Mesodermal cell (in vitro differentiated cells): ENCODE measurements at regions not wholly inside any gene's neighbourhood (a gene's known extent, or its start where the extent isn't known, plus 50 kb on each side); places are given as distances from the start of the nearest gene placed in this dataset.
A peak's percentile ranks its signal among the peaks of the same experiment; 100 is the strongest.

Experiments used
- H3K27ac ChIP-seq: 2 replicates; pipeline ENCODE4 v1.7.0; 2013; ENCODE audit warnings: mild to moderate bottlenecking, low read depth, low read length, moderate library complexity; ENCODE audit not compliant: severe bottlenecking
- H3K36me3 ChIP-seq: 2 replicates; pipeline ENCODE4 v1.7.1; 2013; ENCODE audit warnings: mild to moderate bottlenecking, low read length, moderate library complexity; ENCODE audit not compliant: control insufficient read depth, insufficient read depth
- H3K4me1 ChIP-seq: one replicate; pipeline ENCODE4 v1.7.1; 2013; ENCODE audit warnings: mild to moderate bottlenecking, low read length; ENCODE audit not compliant: insufficient read depth, control insufficient read depth, poor library complexity, severe bottlenecking
- H3K4me3 ChIP-seq: 2 replicates; pipeline ENCODE4 v1.7.0; 2013; ENCODE audit warnings: low read length, control low read depth, mild to moderate bottlenecking; ENCODE audit not compliant: insufficient read depth, poor library complexity, severe bottlenecking; ENCODE audit errors: extremely low read depth
- H3K9me3 ChIP-seq: 2 replicates; pipeline ENCODE4 v1.7.1; 2013; ENCODE audit warnings: mild to moderate bottlenecking, low read length, moderate library complexity; ENCODE audit not compliant: control insufficient read depth
- WGBS, 2 experiments: methylation state at CpG; one replicate each; pipeline ENCODE4 v1.1.5; 2013; ENCODE audit warnings: missing lambda C conversion rate in 2 of 2; ENCODE audit not compliant: insufficient coverage in 2 of 2; 5-methylcytosine and 5-hydroxymethylcytosine counted together

DNA sequence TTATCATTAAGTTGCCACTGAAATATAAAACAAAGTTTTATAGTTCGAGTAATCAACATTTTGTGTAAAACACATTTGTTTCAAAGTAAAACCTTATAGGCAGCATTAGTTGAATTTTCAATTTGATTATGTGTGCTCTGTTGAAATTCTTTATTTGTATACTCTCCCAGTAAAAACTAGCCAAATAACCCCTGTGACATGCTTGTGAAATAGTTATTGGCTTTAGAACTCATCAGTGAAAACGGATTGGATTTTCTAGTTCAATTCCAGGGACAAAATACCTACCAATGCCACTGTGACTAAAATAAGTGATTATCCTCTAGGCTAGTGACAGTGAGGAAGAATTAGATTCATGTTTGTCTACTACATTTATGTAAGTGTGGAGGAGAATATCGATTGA, 212.9 kb downstream of the TMEM200A start:
- no peaks in the 10 kb centered on the region for H3K4me1 ChIP-seq
- no peaks in the 10 kb centered on the region for H3K9me3 ChIP-seq
- 100% methylated on average over 1 of the region's 3 CpGs; no CpG with 5 or more reads in 1 of the 2 experiments for WGBS, 2 experiments
- no peaks in the 10 kb centered on the region for H3K36me3 ChIP-seq
- no peak overlapping the region for H3K27ac ChIP-seq
- no peak overlapping the region for H3K4me3 ChIP-seq

- Histone ChIP-seq H3K9me3 (no peaks in the 10 kb centered on the region), H3K36me3 (no peaks in the 10 kb centered on the region), H3K4me3 (no peak overlapping the region), H3K27ac (no peak overlapping the region), H3K4me1 (no peaks in the 10 kb centered on the region)
- WGBS, 2 experiments, result 91 to 94% methylated on average over 8 to 10 of the region's 11 CpGs
Observed at GRCh38 chr6:130583268-130583667, 217.5 kb downstream of the TMEM200A start.

GRCh38 chr6:130585587-130585986, 219.8 kb downstream of the TMEM200A start:
- Histone ChIP-seq H3K27ac (no peak overlapping the region), H3K36me3 (no peaks in the 10 kb centered on the region), H3K4me3 (no peak overlapping the region), H3K4me1 (no peaks in the 10 kb centered on the region), H3K9me3 (no peaks in the 10 kb centered on the region)
- 95 to 100% methylated on average over 2 to 4 of the region's 5 CpGs for whole genome bisulfite sequencing, 2 experiments

DNA sequence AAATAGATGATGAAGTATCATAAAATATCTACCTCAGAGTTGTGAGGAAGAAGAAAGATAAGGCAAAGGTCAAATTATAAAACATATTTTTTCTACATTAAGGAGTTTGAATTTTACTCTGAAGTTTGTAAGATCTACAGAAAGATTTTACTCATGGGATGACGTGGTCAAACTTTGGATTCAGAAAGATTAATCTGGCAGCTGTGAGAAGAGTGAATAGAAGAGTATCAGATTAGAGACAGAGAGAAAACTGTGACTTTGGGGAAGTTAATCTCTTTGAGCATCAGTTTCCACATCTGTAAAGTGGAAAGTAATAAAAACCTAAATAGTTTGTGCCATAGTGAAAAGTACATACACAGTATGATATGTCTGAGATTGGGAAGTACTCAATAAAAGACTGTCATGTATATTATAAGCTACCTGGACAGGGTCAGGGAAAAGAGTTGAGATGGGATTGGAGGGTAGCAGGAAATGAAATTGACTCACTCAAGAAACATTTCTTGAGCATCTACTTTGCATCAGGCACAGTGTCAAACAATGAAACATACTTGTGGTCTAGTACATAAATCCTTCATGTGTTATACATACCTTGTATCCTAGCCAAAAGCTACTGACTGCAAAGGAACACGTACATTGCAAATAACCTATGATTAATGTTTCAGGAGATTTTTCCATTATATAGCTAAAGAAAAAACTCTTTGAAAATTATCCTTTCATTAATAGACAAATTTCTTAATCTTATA, 222.1 kb downstream of the TMEM200A start:
- H3K9me3 ChIP-seq, result peaks cover 5% of the 10 kb centered on the region
- H3K27ac ChIP-seq, result no peak overlapping the region
- H3K36me3 ChIP-seq, result no peaks in the 10 kb centered on the region
- no peak overlapping the region for H3K4me3 ChIP-seq
- H3K4me1 ChIP-seq, result no peaks in the 10 kb centered on the region
- WGBS, 2 experiments, result 78 to 100% methylated on average over 1 of the region's 2 CpGs

DNA sequence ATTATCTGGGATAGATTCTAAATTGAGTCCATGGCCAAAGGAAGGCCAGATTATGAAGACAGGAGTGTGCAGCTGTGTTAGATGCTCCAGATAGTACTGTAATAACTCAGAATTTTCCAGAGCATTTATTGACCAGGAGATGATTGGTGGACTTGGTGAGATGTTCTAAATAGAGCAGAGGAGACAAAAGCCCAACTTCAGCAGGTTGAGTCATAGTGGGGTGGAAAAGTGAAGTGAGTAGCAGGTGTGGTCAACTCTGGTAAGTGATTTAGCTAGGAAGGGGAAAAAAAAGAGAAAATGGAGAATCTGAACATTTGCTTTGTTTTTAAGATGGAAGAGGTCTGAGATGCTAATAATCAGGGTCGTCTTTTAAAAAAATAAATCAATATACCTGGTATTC, 227.4 kb downstream of the TMEM200A start:
- Histone ChIP-seq H3K4me3 (no peak overlapping the region), H3K27ac (no peak overlapping the region), H3K36me3 (no peaks in the 10 kb centered on the region), H3K4me1 (no peaks in the 10 kb centered on the region), H3K9me3 (peaks cover 5% of the 10 kb centered on the region)
- no CpG with 5 or more reads among the region's 1 CpG for WGBS, 2 experiments

DNA sequence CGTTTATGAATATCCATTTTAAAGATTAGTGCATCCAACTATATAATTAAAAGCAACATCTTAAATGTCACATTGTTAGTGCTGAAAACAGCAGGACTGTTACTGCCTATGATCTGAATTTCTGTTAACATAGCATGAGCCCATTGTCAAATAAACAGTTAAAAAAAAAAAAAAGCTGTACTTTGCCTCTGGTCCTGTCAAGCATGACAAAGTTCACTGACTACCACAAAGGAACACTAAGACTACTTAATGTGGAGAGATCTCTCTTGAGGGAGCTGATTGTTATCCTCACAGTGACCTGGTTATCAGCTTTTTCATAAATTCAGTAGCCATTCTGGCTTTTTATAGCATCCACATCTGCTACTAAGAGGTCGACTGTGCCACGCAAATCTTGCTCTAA, 228.1 kb downstream of the TMEM200A start:
- no peaks in the 10 kb centered on the region for H3K36me3 ChIP-seq
- H3K4me1 ChIP-seq, result no peaks in the 10 kb centered on the region
- no peak overlapping the region for H3K27ac ChIP-seq
- WGBS, 2 experiments, result 83% methylated on average over 2 of the region's 3 CpGs; no CpG with 5 or more reads in 1 of the 2 experiments
- no peak overlapping the region for H3K4me3 ChIP-seq
- H3K9me3 ChIP-seq, result peaks cover 5% of the 10 kb centered on the region

DNA sequence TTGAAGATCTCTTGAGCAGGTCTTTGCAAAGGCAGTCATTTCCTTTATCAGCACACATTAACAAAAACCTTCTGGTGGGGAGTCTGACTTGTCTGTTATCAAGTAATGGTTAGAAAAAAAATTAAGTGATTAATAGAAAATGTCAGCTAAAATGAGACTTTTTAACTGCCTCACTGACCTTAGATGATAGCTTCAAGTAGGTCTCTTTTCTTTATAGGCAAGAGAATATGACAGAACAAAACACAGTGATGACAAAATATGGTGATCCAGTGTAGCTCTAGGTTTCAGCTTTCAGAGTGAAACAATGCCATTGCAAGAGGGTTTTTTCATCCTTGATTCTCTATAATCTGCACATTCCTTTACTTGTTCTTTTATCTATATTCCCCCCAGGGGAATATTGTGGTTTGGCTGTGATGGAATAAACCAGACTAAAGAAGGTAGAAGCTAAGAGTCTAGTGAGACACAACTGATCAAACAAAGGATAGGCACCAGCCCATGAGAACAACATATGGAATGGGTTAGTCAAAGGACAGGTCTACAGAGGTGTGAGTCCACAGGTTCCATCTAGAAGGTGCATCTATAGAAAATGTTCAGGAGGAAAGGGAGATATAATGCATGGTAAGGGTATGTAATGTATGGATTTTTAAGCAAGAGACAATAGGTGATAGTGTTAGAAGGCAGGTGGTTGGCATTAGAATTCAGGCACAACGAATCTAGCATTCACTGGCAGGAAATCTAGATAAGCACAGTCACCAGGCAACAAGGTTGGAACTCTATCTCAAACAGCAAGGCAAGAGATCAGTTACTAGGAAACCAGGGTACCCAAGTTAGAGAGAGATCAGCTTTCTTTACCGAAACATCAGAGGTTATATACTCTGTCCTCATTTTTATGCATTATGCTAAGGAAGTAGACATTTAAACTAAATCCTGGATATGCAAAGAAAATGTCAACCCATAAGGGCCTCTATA, 228.9 kb upstream of the SMLR1 start:
- no peak overlapping the region for H3K4me3 ChIP-seq
- WGBS, 2 experiments, result 73 to 75% methylated on average over 1 of the region's 2 CpGs
- H3K36me3 ChIP-seq, result no peaks in the 10 kb centered on the region
- H3K9me3 ChIP-seq, result peaks cover 10% of the 10 kb centered on the region
- peaks cover 25% of the 10 kb centered on the region for H3K4me1 ChIP-seq
- no peak overlapping the region for H3K27ac ChIP-seq

DNA sequence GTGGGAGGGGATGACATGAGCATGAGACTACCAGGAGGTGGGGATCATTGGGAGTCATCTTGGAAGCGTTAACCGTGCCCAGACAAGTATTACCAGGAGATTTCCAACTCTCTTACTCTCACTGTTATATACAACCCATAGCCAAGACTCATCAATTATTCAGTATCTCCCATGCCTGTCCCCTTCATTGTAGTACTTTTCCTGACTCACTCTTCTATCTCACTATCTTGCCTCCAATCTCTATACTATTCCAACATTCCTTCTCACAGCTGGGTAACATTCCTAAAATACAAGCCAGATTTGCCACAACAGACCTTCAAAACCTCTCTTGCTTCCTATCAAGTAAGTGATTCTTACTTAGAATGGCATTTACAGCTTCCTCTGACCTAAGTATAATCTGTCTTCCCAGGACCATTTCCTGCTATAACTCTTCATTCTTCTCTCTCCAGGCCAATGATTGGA, 226.3 kb upstream of the SMLR1 start:
- 94 to 100% methylated on average over 2 of the region's 2 CpGs for WGBS, 2 experiments
- H3K27ac ChIP-seq, result peak overlapping the region; percentile 91

GRCh38 chr6:130602151-130602770, 224.9 kb upstream of the SMLR1 start:
- peak overlapping the region; percentile 91 for H3K27ac ChIP-seq
- WGBS, 2 experiments, result 87 to 89% methylated on average over 3 to 4 of the region's 8 CpGs
- peaks cover 25% of the 10 kb centered on the region for H3K4me1 ChIP-seq
- no peak overlapping the region for H3K4me3 ChIP-seq
- no peaks in the 10 kb centered on the region for H3K36me3 ChIP-seq
- peaks cover 10% of the 10 kb centered on the region for H3K9me3 ChIP-seq

More for the DNA sequence above, 226.3 kb upstream of the SMLR1 start:
- H3K4me3 ChIP-seq, result no peak overlapping the region
- H3K9me3 ChIP-seq, result peaks cover 10% of the 10 kb centered on the region
- no peaks in the 10 kb centered on the region for H3K36me3 ChIP-seq
- peaks cover 25% of the 10 kb centered on the region for H3K4me1 ChIP-seq

GRCh38 chr6:130603391-130603790, 223.8 kb upstream of the SMLR1 start:
- Histone ChIP-seq H3K9me3 (peaks cover 10% of the 10 kb centered on the region), H3K27ac (no peak overlapping the region), H3K4me3 (no peak overlapping the region), H3K36me3 (no peaks in the 10 kb centered on the region), H3K4me1 (peaks cover 25% of the 10 kb centered on the region)
- WGBS, 2 experiments, result 87 to 94% methylated on average over 3 of the region's 3 CpGs
